SK-N-SH (cell line): ENCODE measurements at regions not wholly inside any gene's neighbourhood (a gene's known extent, or its start where the extent isn't known, plus 50 kb on each side); places are given as distances from the start of the nearest gene placed in this dataset.

Source experiments
- CTCF ChIA-PET: fragments of 300-600, 350-600 bp; formaldehyde crosslinking; extraction: SDS; loops from one replicate; lab custom pipeline; 2021; lab: Yijun Ruan, JAX
- POLR2A ChIA-PET: fragments of 350-600 bp; sonication (Branson Sonifier 250); formaldehyde crosslinking; extraction: SDS; loops from one replicate; lab custom pipeline; 2020; ENCODE audit warnings: antibody characterized with exemption, inconsistent platforms; lab: Yijun Ruan, JAX
- DNase-seq: peaks from one replicate; pipeline ENCODE4 v3.0.0; 2012
- H2AFZ ChIP-seq: fragments of 200-600 bp; sonication (generic); 2 replicates; pipeline ENCODE4 v1.8.1; 2016; ENCODE audit warnings: antibody characterized with exemption, mild to moderate bottlenecking, low read depth
- H3F3A ChIP-seq: fragments of 200-600 bp; sonication (generic); replicated peaks from 2 replicates; pipeline ENCODE3; 2016; ENCODE audit warnings: antibody characterized with exemption, mild to moderate bottlenecking; ENCODE audit not compliant: insufficient read depth
- H3K27ac ChIP-seq, 2 experiments: fragments of 200-500 bp in 1 of 2; fragments of 200-600 bp in 1 of 2; sonication (Bioruptor generic) in 1 of 2; sonication (generic), shearing (Covaris generic) in 1 of 2; 2 replicates each; pipeline versions ENCODE4 v1.5.1 to v1.6.1; 2014 to 2016; ENCODE audit warnings: low read depth in 2 of 2, inconsistent platforms in 1 of 2, low read length in 1 of 2, mild to moderate bottlenecking in 1 of 2, mixed read lengths in 1 of 2
- H3K27me3 ChIP-seq: fragments of 200-600 bp; sonication (generic), shearing (Covaris generic); 2 replicates; pipeline ENCODE4 v1.6.1; 2016; ENCODE audit warnings: mixed run types; ENCODE audit not compliant: insufficient read depth
- H3K36me3 ChIP-seq, 2 experiments: fragments of 200-500 bp in 1 of 2; fragments of 200-600 bp in 1 of 2; sonication (Bioruptor generic) in 1 of 2; sonication (generic) in 1 of 2; replicated peaks in 1 of 2; 2 replicates each; pipeline versions ENCODE3 to v1.5.1; 2014 to 2016; ENCODE audit warnings: low read length in 1 of 2, mild to moderate bottlenecking in 1 of 2; ENCODE audit not compliant: insufficient read depth in 2 of 2, control insufficient read depth in 1 of 2
- H3K4me1 ChIP-seq, 2 experiments: fragments of 200-500 bp in 1 of 2; fragments of 200-600 bp in 1 of 2; sonication (Bioruptor generic) in 1 of 2; sonication (generic), shearing (Covaris generic) in 1 of 2; 2 replicates each; pipeline versions ENCODE4 v1.5.1 to v1.6.1; 2014 to 2016; ENCODE audit warnings: low read depth in 1 of 2, low read length in 1 of 2, mixed run types in 1 of 2; ENCODE audit not compliant: insufficient read depth in 2 of 2, control insufficient read depth in 1 of 2
- H3K4me2 ChIP-seq: fragments of 200-600 bp; sonication (generic), shearing (Covaris generic); 2 replicates; pipeline ENCODE4 v1.6.1; 2017; ENCODE audit warnings: mixed run types
- H3K4me3 ChIP-seq, 2 experiments: fragments of 200-500 bp in 1 of 2; fragments of 200-600 bp in 1 of 2; sonication (Bioruptor generic) in 1 of 2; sonication (generic), shearing (Covaris generic) in 1 of 2; 2 replicates each; pipeline versions ENCODE4 v1.5.1 to v1.8.1; 2014 to 2016; ENCODE audit warnings: low read depth in 2 of 2, inconsistent platforms in 1 of 2, low read length in 1 of 2, mild to moderate bottlenecking in 1 of 2, mixed read lengths in 1 of 2, moderate library complexity in 1 of 2
- H3K79me2 ChIP-seq: fragments of 200-600 bp; sonication (generic); 2 replicates; pipeline ENCODE4 v1.8.1; 2017; ENCODE audit warnings: mild to moderate bottlenecking; ENCODE audit not compliant: insufficient read depth
- H3K9ac ChIP-seq: fragments of 200-600 bp; sonication (generic); 2 replicates; pipeline ENCODE4 v1.6.1; 2017; ENCODE audit warnings: mixed run types
- H3K9me2 ChIP-seq: fragments of 200-600 bp; sonication (generic); 2 replicates; pipeline ENCODE4 v1.6.1; 2017; ENCODE audit warnings: mixed run types
- H3K9me3 ChIP-seq: fragments of 200-600 bp; sonication (generic); 2 replicates; pipeline ENCODE4 v1.6.1; 2017; ENCODE audit warnings: mixed run types, mild to moderate bottlenecking, moderate library complexity
- H4K20me1 ChIP-seq: fragments of 200-600 bp; sonication (generic); 2 replicates; pipeline ENCODE4 v1.6.1; 2017; ENCODE audit warnings: mild to moderate bottlenecking, mixed run types; ENCODE audit not compliant: insufficient read depth
- CHD2 ChIP-seq: fragments of 150-350 bp; IDR thresholded peaks from 2 replicates; pipeline ENCODE4 v1.6.1; 2018; ENCODE audit warnings: low read length; ENCODE audit not compliant: partially characterized antibody
- EZH2phosphoT487 ChIP-seq: fragments of 200-600 bp; sonication (generic); IDR thresholded peaks from 2 replicates; pipeline ENCODE4 v1.6.1; 2017; ENCODE audit warnings: low read depth, mixed run types, mild to moderate bottlenecking, antibody characterized with exemption, moderate library complexity, borderline replicate concordance
- FOSL2 ChIP-seq: IDR thresholded peaks from 2 replicates; pipeline ENCODE4 v1.4.0; 2012; ENCODE audit warnings: low read depth, mild to moderate bottlenecking, moderate library complexity, borderline replicate concordance
- FOXJ3 ChIP-seq: sonication (generic); formaldehyde crosslinking; IDR thresholded peaks from 2 replicates; pipeline ENCODE4 v1.5.1; 2020; ENCODE audit warnings: mild to moderate bottlenecking, missing genetic modification reagents
- MEF2A ChIP-seq: IDR thresholded peaks from 2 replicates; pipeline ENCODE4 v1.4.0; 2012; ENCODE audit warnings: low read depth, borderline replicate concordance
- MXI1 ChIP-seq: IDR thresholded peaks from 2 replicates; pipeline ENCODE4 v1.6.1; 2012; ENCODE audit warnings: mild to moderate bottlenecking, low read depth, low read length, improper control_type of control experiment
- NFIC ChIP-seq: IDR thresholded peaks from 2 replicates; pipeline ENCODE4 v1.4.0; 2012; ENCODE audit warnings: borderline replicate concordance
- PBX3 ChIP-seq: IDR thresholded peaks from 2 replicates; pipeline ENCODE4; 2012
- RAD21 ChIP-seq: IDR thresholded peaks from 2 replicates; pipeline ENCODE4 v1.6.1; 2012; ENCODE audit warnings: mild to moderate bottlenecking, low read length
- RFX5 ChIP-seq: IDR thresholded peaks from 2 replicates; pipeline ENCODE4 v1.6.1; 2012; ENCODE audit warnings: mild to moderate bottlenecking, improper control_type of control experiment, low read length
- SIN3A ChIP-seq: IDR thresholded peaks from 2 replicates; pipeline ENCODE4 v1.6.1; 2012; ENCODE audit warnings: low read depth, mild to moderate bottlenecking, low read length, moderate library complexity, borderline replicate concordance
- SMC3 ChIP-seq: IDR thresholded peaks from 2 replicates; pipeline ENCODE4 v1.6.1; 2012; ENCODE audit warnings: low read depth, low read length, improper control_type of control experiment
- TAF1 ChIP-seq: IDR thresholded peaks from 2 replicates; pipeline ENCODE4 v1.6.1; 2012; ENCODE audit warnings: low read depth, mild to moderate bottlenecking, low read length, moderate library complexity, borderline replicate concordance
- TCF12 ChIP-seq: IDR thresholded peaks from 2 replicates; pipeline ENCODE4 v1.4.0; 2012
- TEAD4 ChIP-seq: IDR thresholded peaks from 2 replicates; pipeline ENCODE4 v1.4.0; 2012; ENCODE audit warnings: mild to moderate bottlenecking, borderline replicate concordance; ENCODE audit not compliant: insufficient read depth
- USF2 ChIP-seq: fragments of 150-350 bp; IDR thresholded peaks from 2 replicates; pipeline ENCODE4 v1.6.1; 2017; ENCODE audit warnings: antibody characterized with exemption, low read length, low read depth, borderline replicate concordance
- YY1 ChIP-seq: IDR thresholded peaks from 2 replicates; pipeline ENCODE4 v1.4.0; 2012; ENCODE audit warnings: low read depth, mild to moderate bottlenecking
- ZBTB33 ChIP-seq: IDR thresholded peaks from 2 replicates; pipeline ENCODE4 v1.4.0; 2012; ENCODE audit warnings: low read depth, borderline replicate concordance
- WGBS: methylation state at CpG from one replicate; pipeline ENCODE4 v1.1.6; 2017; ENCODE audit warnings: low lambda C conversion rate; 5-methylcytosine and 5-hydroxymethylcytosine counted together

- Histone ChIP-seq H3K9me2 (no peaks in the 10 kb centered on the region), H3K27me3 (no peaks in the 10 kb centered on the region), H3K79me2 (no peaks in the 10 kb centered on the region), H3K4me3 (no peak overlapping the region), H4K20me1 (no peaks in the 10 kb centered on the region), H3K36me3 (no peaks in the 10 kb centered on the region), H3K4me1 (no peaks in the 10 kb centered on the region), H3K9me3 (no peaks in the 10 kb centered on the region), H2AFZ (no peak overlapping the region), H3F3A (no peaks in the 10 kb centered on the region), H3K27ac (no peak overlapping the region), H3K4me2 (no peak overlapping the region), H3K9ac (no peak overlapping the region)
- ChIA-PET POLR2A (no interaction called here), CTCF (interaction anchor here (1.3 kb wide), 1 partner anchor 74 kb away, joined by 5 read pairs; no protein-coding TSS in a partner anchor)
- 8% methylated on average over 3 of the region's 3 CpGs for WGBS
- no peak for DNase-seq
- TF ChIP-seq RFX5: no peak
- no peak for TF ChIP-seq TEAD4
- TF ChIP-seq SIN3A: no peak
- TF ChIP-seq TCF12: no peak
- no peak for TF ChIP-seq CHD2
- no peak for TF ChIP-seq EZH2phosphoT487
- TF ChIP-seq SMC3: no peak
- TF ChIP-seq ZBTB33: no peak
- TF ChIP-seq PBX3: no peak
- no peak for TF ChIP-seq NFIC
- TF ChIP-seq MEF2A: no peak
- TF ChIP-seq FOSL2: no peak
- TF ChIP-seq USF2: no peak
Measured at GRCh38 chr2:104923665-104924064, 69.8 kb downstream of the POU3F3 start.

- Histone ChIP-seq H3K27me3 (no peaks in the 10 kb centered on the region), H3K4me3 (no peak overlapping the region), H3K4me2 (no peak overlapping the region), H3K9me3 (no peaks in the 10 kb centered on the region), H3K36me3 (no peaks in the 10 kb centered on the region), H3K9ac (no peak overlapping the region), H3K79me2 (no peaks in the 10 kb centered on the region), H2AFZ (no peak overlapping the region), H3K27ac (no peak overlapping the region), H4K20me1 (no peaks in the 10 kb centered on the region), H3F3A (no peaks in the 10 kb centered on the region), H3K9me2 (no peaks in the 10 kb centered on the region), H3K4me1 (no peaks in the 10 kb centered on the region)
- DNase-seq: no peak
- ChIA-PET POLR2A (no interaction called here), CTCF (interaction anchor here (1.4 to 1.5 kb wide), 2 partner anchors 15 kb away, joined by 3 to 5 read pairs; no protein-coding TSS in a partner anchor)
- 19% methylated on average over 3 of the region's 4 CpGs for WGBS
- TF ChIP-seq TAF1: no peak
- no peak for TF ChIP-seq RAD21
- TF ChIP-seq TEAD4: no peak
- no peak for TF ChIP-seq EZH2phosphoT487
- no peak for TF ChIP-seq ZBTB33
- TF ChIP-seq MXI1: no peak
- TF ChIP-seq YY1: no peak
- TF ChIP-seq PBX3: no peak
- TF ChIP-seq NFIC: no peak
- TF ChIP-seq FOXJ3 (CRISPR knock-in tag): no peak
- no peak for TF ChIP-seq TCF12
- TF ChIP-seq SMC3: no peak
Measured at GRCh38 chr2:104929663-104930062, 75.7 kb downstream of the POU3F3 start.
